Neural crest cell (in vitro differentiated cells): ENCODE measurements at regions not wholly inside any gene's neighbourhood (a gene's known extent, or its start where the extent isn't known, plus 50 kb on each side); places are given as distances from the start of the nearest gene placed in this dataset.
A peak's percentile ranks its signal among the peaks of the same experiment; 100 is the strongest.
"Not testable (repeated sequence)": the region's sequence is repeated elsewhere in the genome, so short reads cannot be mapped to it uniquely, and the experiment has no call there.

ENCODE experiments used
- DNase-seq: peaks from one replicate; pipeline ENCODE4 v3.0.0; 2021; ENCODE audit warnings: low read depth, mixed read lengths, low spot score
- H3K27ac Mint-ChIP-seq: one replicate; pipeline ENCODE4 v1.8.0; 2021; ENCODE audit warnings: mild to moderate bottlenecking, mixed read lengths; ENCODE audit not compliant: unreplicated experiment
- H3K27me3 Mint-ChIP-seq: 2 replicates; pipeline ENCODE4 v1.8.0; 2021; ENCODE audit warnings: low read depth, mild to moderate bottlenecking, mixed read lengths
- H3K36me3 Mint-ChIP-seq: 2 replicates; pipeline ENCODE4 v1.8.0; 2021; ENCODE audit warnings: low read depth, mild to moderate bottlenecking, mixed read lengths
- H3K4me1 Mint-ChIP-seq: 2 replicates; pipeline ENCODE4 v1.8.0; 2021; ENCODE audit warnings: mixed read lengths
- H3K4me3 Mint-ChIP-seq: one replicate; pipeline ENCODE4 v1.8.0; 2021; ENCODE audit warnings: mild to moderate bottlenecking, mixed read lengths
- H3K9me3 Mint-ChIP-seq: 2 replicates; pipeline ENCODE4 v1.8.0; 2021; ENCODE audit warnings: mixed read lengths
- CTCF ChIP-seq: fragments of 200-600 bp; sonication (generic); conservative IDR thresholded peaks from 2 replicates; pipeline ENCODE4 v1.5.0; 2021; ENCODE audit warnings: antibody characterized with exemption, mild to moderate bottlenecking

- no peaks in the 10 kb centered on the region for H3K27me3 Mint-ChIP-seq
- H3K36me3 Mint-ChIP-seq: peaks cover 3% of the 10 kb centered on the region
- no peak overlapping the region for H3K27ac Mint-ChIP-seq
- H3K4me1 Mint-ChIP-seq: peaks cover 11% of the 10 kb centered on the region
- DNase-seq: no peak
- no peaks in the 10 kb centered on the region for H3K9me3 Mint-ChIP-seq
- no peak overlapping the region for H3K4me3 Mint-ChIP-seq
- no peak for TF ChIP-seq CTCF
These were observed 281.7 kb upstream of the RASGRP1 start for GRCh38 chr15:38846346-38846745.

GRCh38 chr15:38847666-38848065, 283.1 kb upstream of the RASGRP1 start:
- Mint-ChIP-seq H3K27ac (no peak overlapping the region), H3K27me3 (no peaks in the 10 kb centered on the region), H3K4me3 (no peak overlapping the region), H3K36me3 (no peaks in the 10 kb centered on the region), H3K4me1 (peaks cover 4% of the 10 kb centered on the region), H3K9me3 (no peaks in the 10 kb centered on the region)
- no peak for DNase-seq
- no peak for TF ChIP-seq CTCF

- Mint-ChIP-seq H3K27ac (no peak overlapping the region), H3K4me3 (no peak overlapping the region), H3K27me3 (no peaks in the 10 kb centered on the region), H3K36me3 (no peaks in the 10 kb centered on the region), H3K4me1 (peaks cover 4% of the 10 kb centered on the region), H3K9me3 (no peaks in the 10 kb centered on the region)
- no peak for DNase-seq
- TF ChIP-seq CTCF: no peak
These were observed 284.4 kb upstream of the RASGRP1 start for GRCh38 chr15:38849046-38849445.

- H3K4me3 Mint-ChIP-seq, H3K36me3 Mint-ChIP-seq, DNase-seq, H3K4me1 Mint-ChIP-seq, H3K27me3 Mint-ChIP-seq, H3K9me3 Mint-ChIP-seq, H3K27ac Mint-ChIP-seq: not testable (repeated sequence)
These were observed 287.6 kb upstream of the RASGRP1 start for GRCh38 chr15:38852188-38852587.

GRCh38 chr15:38853608-38854007, 289.0 kb upstream of the RASGRP1 start:
- H3K27me3 Mint-ChIP-seq: no peaks in the 10 kb centered on the region
- peaks cover 4% of the 10 kb centered on the region for H3K9me3 Mint-ChIP-seq
- H3K4me3 Mint-ChIP-seq: no peak overlapping the region
- H3K4me1 Mint-ChIP-seq: no peaks in the 10 kb centered on the region
- peak; percentile 46 for TF ChIP-seq CTCF
- DNase-seq: peak; percentile 2
- H3K36me3 Mint-ChIP-seq: no peaks in the 10 kb centered on the region
- H3K27ac Mint-ChIP-seq: no peak overlapping the region

- peaks cover 4% of the 10 kb centered on the region for H3K9me3 Mint-ChIP-seq
- no peaks in the 10 kb centered on the region for H3K4me1 Mint-ChIP-seq
- no peak for TF ChIP-seq CTCF
- no peak for DNase-seq
- no peak overlapping the region for H3K27ac Mint-ChIP-seq
- no peak overlapping the region for H3K4me3 Mint-ChIP-seq
- no peaks in the 10 kb centered on the region for H3K27me3 Mint-ChIP-seq
- no peaks in the 10 kb centered on the region for H3K36me3 Mint-ChIP-seq
These were observed 289.9 kb upstream of the RASGRP1 start for GRCh38 chr15:38854506-38854905.
